ACC112 (cell line): ENCODE measurements at regions not wholly inside any gene's neighbourhood (a gene's known extent, or its start where the extent isn't known, plus 50 kb on each side); places are given as distances from the start of the nearest gene placed in this dataset.

ENCODE experiments used
- H2AFZ ChIP-seq: fragments of 200-600 bp; sonication (generic); one replicate; pipeline ENCODE4 v1.6.0; 2017; ENCODE audit warnings: antibody characterized with exemption, low read length; ENCODE audit not compliant: unreplicated experiment
- H3K27ac ChIP-seq: fragments of 200-600 bp; sonication (generic); 2 replicates; pipeline ENCODE4 v1.5.1; 2014; ENCODE audit warnings: low read depth, mild to moderate bottlenecking, antibody characterized with exemption, low read length, moderate library complexity
- H3K27me3 ChIP-seq: fragments of 200-600 bp; sonication (generic); 2 replicates; pipeline ENCODE4 v1.6.1; 2014; ENCODE audit warnings: mild to moderate bottlenecking, antibody characterized with exemption, low read length, moderate library complexity, mixed read lengths; ENCODE audit not compliant: insufficient read depth
- H3K36me3 ChIP-seq: fragments of 200-600 bp; sonication (generic); 2 replicates; pipeline ENCODE4 v1.6.1; 2016; ENCODE audit warnings: mild to moderate bottlenecking, antibody characterized with exemption, low read length, moderate library complexity, mixed read lengths; ENCODE audit not compliant: insufficient read depth
- H3K4me1 ChIP-seq: fragments of 200-600 bp; sonication (generic); one replicate; pipeline ENCODE4 v1.6.1; 2016; ENCODE audit warnings: low read length, mixed read lengths; ENCODE audit not compliant: insufficient read depth, unreplicated experiment, control insufficient read depth
- H3K4me3 ChIP-seq: fragments of 200-600 bp; sonication (generic); 2 replicates; pipeline ENCODE4 v1.5.1; 2014; ENCODE audit warnings: mild to moderate bottlenecking, low read depth, low read length
- H3K79me2 ChIP-seq: fragments of 200-600 bp; sonication (generic); one replicate; pipeline ENCODE4 v1.6.0; 2016; ENCODE audit warnings: low read length; ENCODE audit not compliant: control insufficient read depth, unreplicated experiment, insufficient read depth

- Histone ChIP-seq H3K4me1 (no peaks in the 10 kb centered on the region), H3K27ac (no peak overlapping the region), H2AFZ (no peak overlapping the region), H3K4me3 (no peak overlapping the region), H3K79me2 (no peaks in the 10 kb centered on the region), H3K27me3 (no peaks in the 10 kb centered on the region), H3K36me3 (no peaks in the 10 kb centered on the region)
Measured at GRCh38 chr12:19597167-19598026, 158.1 kb downstream of the AEBP2 start.

- Histone ChIP-seq H3K79me2 (no peaks in the 10 kb centered on the region), H3K27ac (no peak overlapping the region), H3K4me3 (no peak overlapping the region), H2AFZ (no peak overlapping the region), H3K36me3 (no peaks in the 10 kb centered on the region), H3K27me3 (no peaks in the 10 kb centered on the region), H3K4me1 (no peaks in the 10 kb centered on the region)
Measured at GRCh38 chr12:19605720-19606119, 166.4 kb downstream of the AEBP2 start.

GRCh38 chr12:19608039-19608438 lies 168.7 kb downstream of the AEBP2 start:
- Histone ChIP-seq H3K4me3 (no peak overlapping the region), H3K27me3 (no peaks in the 10 kb centered on the region), H2AFZ (no peak overlapping the region), H3K79me2 (no peaks in the 10 kb centered on the region), H3K27ac (no peak overlapping the region), H3K4me1 (no peaks in the 10 kb centered on the region), H3K36me3 (no peaks in the 10 kb centered on the region)

GRCh38 chr12:19613051-19613535 lies 173.8 kb downstream of the AEBP2 start:
- Histone ChIP-seq H3K27ac (no peak overlapping the region), H2AFZ (no peak overlapping the region), H3K4me1 (no peaks in the 10 kb centered on the region), H3K4me3 (no peak overlapping the region), H3K79me2 (no peaks in the 10 kb centered on the region), H3K27me3 (no peaks in the 10 kb centered on the region), H3K36me3 (no peaks in the 10 kb centered on the region)

GRCh38 chr12:19614601-19615383 lies 175.5 kb downstream of the AEBP2 start:
- Histone ChIP-seq H3K4me1 (no peaks in the 10 kb centered on the region), H3K79me2 (no peaks in the 10 kb centered on the region), H3K36me3 (no peaks in the 10 kb centered on the region), H2AFZ (no peak overlapping the region), H3K27me3 (no peaks in the 10 kb centered on the region), H3K27ac (no peak overlapping the region), H3K4me3 (no peak overlapping the region)

- Histone ChIP-seq H3K79me2 (no peaks in the 10 kb centered on the region), H3K36me3 (no peaks in the 10 kb centered on the region), H3K27ac (no peak overlapping the region), H3K4me1 (no peaks in the 10 kb centered on the region), H3K4me3 (no peak overlapping the region), H3K27me3 (no peaks in the 10 kb centered on the region), H2AFZ (no peak overlapping the region)
Measured at GRCh38 chr12:19615384-19615725, 176.1 kb downstream of the AEBP2 start.

- H2AFZ ChIP-seq, result no peak overlapping the region
- H3K79me2 ChIP-seq, result no peaks in the 10 kb centered on the region
- H3K4me3 ChIP-seq, result no peak overlapping the region
- H3K27ac ChIP-seq, result no peak overlapping the region
- no peaks in the 10 kb centered on the region for H3K4me1 ChIP-seq
- no peaks in the 10 kb centered on the region for H3K27me3 ChIP-seq
- no peaks in the 10 kb centered on the region for H3K36me3 ChIP-seq
Measured at GRCh38 chr12:19616781-19617180, 177.5 kb downstream of the AEBP2 start.

- Histone ChIP-seq H2AFZ (no peak overlapping the region), H3K79me2 (no peaks in the 10 kb centered on the region), H3K4me3 (no peak overlapping the region), H3K4me1 (no peaks in the 10 kb centered on the region), H3K36me3 (no peaks in the 10 kb centered on the region), H3K27me3 (no peaks in the 10 kb centered on the region), H3K27ac (no peak overlapping the region)
Measured at GRCh38 chr12:19620222-19620621, 180.9 kb downstream of the AEBP2 start.

- no peaks in the 10 kb centered on the region for H3K4me1 ChIP-seq
- no peaks in the 10 kb centered on the region for H3K36me3 ChIP-seq
- no peak overlapping the region for H2AFZ ChIP-seq
- no peaks in the 10 kb centered on the region for H3K79me2 ChIP-seq
- no peaks in the 10 kb centered on the region for H3K27me3 ChIP-seq
- H3K27ac ChIP-seq, result no peak overlapping the region
- H3K4me3 ChIP-seq, result no peak overlapping the region
Measured at GRCh38 chr12:19623751-19624399, 184.6 kb downstream of the AEBP2 start.

- no peaks in the 10 kb centered on the region for H3K4me1 ChIP-seq
- H3K4me3 ChIP-seq, result no peak overlapping the region
- no peaks in the 10 kb centered on the region for H3K79me2 ChIP-seq
- no peaks in the 10 kb centered on the region; the same call in 1 of the 2 replicates for H3K27me3 ChIP-seq
- no peaks in the 10 kb centered on the region for H3K36me3 ChIP-seq
- no peak overlapping the region for H2AFZ ChIP-seq
- no peak overlapping the region for H3K27ac ChIP-seq
Measured at GRCh38 chr12:19624491-19624890, 185.2 kb downstream of the AEBP2 start.
